Peyer's patch (tissue), 4 donors: ENCODE measurements at regions not wholly inside any gene's neighbourhood (a gene's known extent, or its start where the extent isn't known, plus 50 kb on each side); places are given as distances from the start of the nearest gene placed in this dataset.

Source experiments
- POLR2A ChIP-seq, 2 donors: fragments of 450-650 bp; IDR thresholded peaks; one replicate each; pipeline ENCODE4 v1.5.1; 2017; ENCODE audit warnings: antibody characterized with exemption in 2 of 2, mild to moderate bottlenecking in 2 of 2, moderate library complexity in 2 of 2
- TF ChIP-seq, protein P1 (sequence below), 6 experiments: fragments of 450-650 bp in 4 of 6; fragments of 200-600 bp in 2 of 6; sonication (generic) in 1 of 6; IDR thresholded peaks; one replicate each; pipeline ENCODE4 v1.5.1; 2017 to 2019; ENCODE audit warnings: antibody characterized with exemption in 6 of 6, mild to moderate bottlenecking in 3 of 6, moderate library complexity in 1 of 6

DNA sequence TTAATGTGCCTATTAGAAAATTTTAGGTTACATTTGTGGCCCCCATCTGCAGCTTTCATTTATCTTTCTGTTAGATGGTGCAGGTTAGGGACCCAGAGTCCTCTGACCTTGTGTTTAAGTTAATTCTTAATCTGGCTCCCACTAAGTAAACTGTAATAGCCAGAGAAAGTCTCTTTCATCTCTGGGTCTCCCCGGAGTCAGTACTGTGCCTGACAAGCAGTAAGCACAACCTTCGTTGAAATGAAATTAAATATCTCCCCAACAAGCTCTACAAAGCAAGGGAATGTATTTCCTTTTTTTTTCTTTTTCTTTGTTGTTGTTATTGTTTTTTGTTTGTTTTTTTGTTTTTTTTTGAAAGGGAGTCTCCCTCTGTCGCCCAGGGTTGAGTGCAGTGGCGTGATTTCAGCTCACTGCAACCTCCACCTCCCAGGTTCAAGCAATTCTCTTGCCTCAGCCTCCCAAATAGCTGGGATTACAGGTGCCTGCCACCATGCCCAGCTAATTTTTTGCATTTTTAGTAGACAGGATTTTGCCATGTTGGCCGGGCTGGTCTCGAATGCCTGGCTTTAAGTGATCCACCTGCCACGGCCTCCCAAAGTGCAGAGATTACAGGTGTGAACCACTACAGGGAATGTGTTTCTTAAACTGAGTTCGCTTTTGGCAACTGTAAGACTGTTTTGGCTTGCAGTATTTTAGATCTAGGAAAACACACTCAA lies 81.6 kb downstream of the HHIPL2 start:
- TF ChIP-seq, protein P1, sequence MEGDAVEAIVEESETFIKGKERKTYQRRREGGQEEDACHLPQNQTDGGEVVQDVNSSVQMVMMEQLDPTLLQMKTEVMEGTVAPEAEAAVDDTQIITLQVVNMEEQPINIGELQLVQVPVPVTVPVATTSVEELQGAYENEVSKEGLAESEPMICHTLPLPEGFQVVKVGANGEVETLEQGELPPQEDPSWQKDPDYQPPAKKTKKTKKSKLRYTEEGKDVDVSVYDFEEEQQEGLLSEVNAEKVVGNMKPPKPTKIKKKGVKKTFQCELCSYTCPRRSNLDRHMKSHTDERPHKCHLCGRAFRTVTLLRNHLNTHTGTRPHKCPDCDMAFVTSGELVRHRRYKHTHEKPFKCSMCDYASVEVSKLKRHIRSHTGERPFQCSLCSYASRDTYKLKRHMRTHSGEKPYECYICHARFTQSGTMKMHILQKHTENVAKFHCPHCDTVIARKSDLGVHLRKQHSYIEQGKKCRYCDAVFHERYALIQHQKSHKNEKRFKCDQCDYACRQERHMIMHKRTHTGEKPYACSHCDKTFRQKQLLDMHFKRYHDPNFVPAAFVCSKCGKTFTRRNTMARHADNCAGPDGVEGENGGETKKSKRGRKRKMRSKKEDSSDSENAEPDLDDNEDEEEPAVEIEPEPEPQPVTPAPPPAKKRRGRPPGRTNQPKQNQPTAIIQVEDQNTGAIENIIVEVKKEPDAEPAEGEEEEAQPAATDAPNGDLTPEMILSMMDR (IDR thresholded peaks at IDR 0.05) = no peak
- no peak for TF ChIP-seq POLR2A (IDR thresholded peaks at IDR 0.05)
